Trophoblast cell (in vitro differentiated cells and primary cell): ENCODE measurements at regions not wholly inside any gene's neighbourhood (a gene's known extent, or its start where the extent isn't known, plus 50 kb on each side); places are given as distances from the start of the nearest gene placed in this dataset.
A peak's percentile ranks its signal among the peaks of the same experiment; 100 is the strongest.

Experiments used
- DNase-seq, 2 donors: peaks; one replicate each; pipeline ENCODE4 v3.0.0-alpha.2; 2016
- H2AFZ ChIP-seq: 2 replicates; pipeline ENCODE4 v1.6.1; 2013; ENCODE audit warnings: low read length, moderate library complexity, mild to moderate bottlenecking; ENCODE audit not compliant: insufficient read depth, poor library complexity
- H2AK5ac ChIP-seq: 2 replicates; pipeline ENCODE4 v1.6.1; 2013; ENCODE audit warnings: mild to moderate bottlenecking, low read length
- H2BK120ac ChIP-seq: 2 replicates; pipeline ENCODE4 v1.6.1; 2013; ENCODE audit warnings: low read length, mild to moderate bottlenecking, moderate library complexity; ENCODE audit not compliant: insufficient read depth, poor library complexity
- H2BK12ac ChIP-seq: 2 replicates; pipeline ENCODE4 v1.6.1; 2013; ENCODE audit warnings: mild to moderate bottlenecking, low read length, moderate library complexity
- H2BK5ac ChIP-seq: 2 replicates; pipeline ENCODE4 v1.6.1; 2013; ENCODE audit warnings: low read length, low read depth, moderate library complexity, mild to moderate bottlenecking; ENCODE audit not compliant: poor library complexity
- H3K14ac ChIP-seq: 2 replicates; pipeline ENCODE4 v1.6.1; 2013; ENCODE audit warnings: mild to moderate bottlenecking, low read length
- H3K18ac ChIP-seq: 2 replicates; pipeline ENCODE4 v1.6.1; 2013; ENCODE audit warnings: mild to moderate bottlenecking, low read length
- H3K23ac ChIP-seq: 2 replicates; pipeline ENCODE4 v1.6.1; 2013; ENCODE audit warnings: low read length
- H3K27ac ChIP-seq: 2 replicates; pipeline ENCODE4 v1.5.1; 2013; ENCODE audit warnings: low read depth, mild to moderate bottlenecking, inconsistent platforms, low read length, moderate library complexity
- H3K27me3 ChIP-seq: 2 replicates; pipeline ENCODE4 v1.6.1; 2013; ENCODE audit warnings: inconsistent platforms, mild to moderate bottlenecking, low read length, moderate library complexity; ENCODE audit not compliant: insufficient read depth
- H3K36me3 ChIP-seq, 2 experiments: 1 replicate in 1 of 2; 2 replicates in 1 of 2; pipeline ENCODE4 v1.6.1; 2013; ENCODE audit warnings: low read length in 2 of 2, mild to moderate bottlenecking in 2 of 2, moderate library complexity in 1 of 2; ENCODE audit not compliant: insufficient read depth in 2 of 2, control insufficient read depth in 1 of 2
- H3K4ac ChIP-seq: 2 replicates; pipeline ENCODE4 v1.6.1; 2013; ENCODE audit warnings: low read depth, mild to moderate bottlenecking, low read length, moderate library complexity
- H3K4me1 ChIP-seq, 2 experiments: 1 replicate in 1 of 2; 2 replicates in 1 of 2; pipeline ENCODE4 v1.6.1; 2013; ENCODE audit warnings: low read length in 2 of 2, mild to moderate bottlenecking in 2 of 2, moderate library complexity in 1 of 2; ENCODE audit not compliant: insufficient read depth in 2 of 2, control insufficient read depth in 1 of 2
- H3K4me2 ChIP-seq: 2 replicates; pipeline ENCODE4 v1.6.1; 2013; ENCODE audit warnings: inconsistent platforms, mild to moderate bottlenecking, low read length, moderate library complexity
- H3K4me3 ChIP-seq: 2 replicates; pipeline ENCODE4 v1.5.1; 2013; ENCODE audit warnings: mild to moderate bottlenecking, low read depth, low read length, inconsistent platforms
- H3K79me1 ChIP-seq: one replicate; pipeline ENCODE4 v1.6.1; 2013; ENCODE audit warnings: low read length
- H3K79me2 ChIP-seq: 2 replicates; pipeline ENCODE4 v1.6.1; 2013; ENCODE audit warnings: low read length, mild to moderate bottlenecking; ENCODE audit not compliant: control insufficient read depth, insufficient read depth, poor library complexity
- H3K9ac ChIP-seq: 2 replicates; pipeline ENCODE4 v1.6.1; 2013; ENCODE audit warnings: mild to moderate bottlenecking, low read length
- H3K9me3 ChIP-seq: 2 replicates; pipeline ENCODE4 v1.6.1; 2013; ENCODE audit warnings: low read depth, mild to moderate bottlenecking, control low read depth, inconsistent platforms, low read length; ENCODE audit not compliant: insufficient read depth
- H4K12ac ChIP-seq: 2 replicates; pipeline ENCODE4 v1.6.1; 2013; ENCODE audit warnings: low read depth, mild to moderate bottlenecking, low read length, moderate library complexity
- H4K8ac ChIP-seq: 2 replicates; pipeline ENCODE4 v1.6.1; 2013; ENCODE audit warnings: low read depth, mild to moderate bottlenecking, low read length, moderate library complexity
- H4K91ac ChIP-seq: one replicate; pipeline ENCODE4 v1.6.1; 2013; ENCODE audit warnings: low read depth, mild to moderate bottlenecking, low read length, moderate library complexity
- WGBS: extraction: QIAGEN DNeasy Blood & Tissue Kit; methylation state at CpG from one replicate; pipeline ENCODE4 v1.1.7; 2013; ENCODE audit warnings: missing lambda C conversion rate; ENCODE audit not compliant: insufficient read length, insufficient coverage; ENCODE audit errors: extremely low coverage; 5-methylcytosine and 5-hydroxymethylcytosine counted together

DNA sequence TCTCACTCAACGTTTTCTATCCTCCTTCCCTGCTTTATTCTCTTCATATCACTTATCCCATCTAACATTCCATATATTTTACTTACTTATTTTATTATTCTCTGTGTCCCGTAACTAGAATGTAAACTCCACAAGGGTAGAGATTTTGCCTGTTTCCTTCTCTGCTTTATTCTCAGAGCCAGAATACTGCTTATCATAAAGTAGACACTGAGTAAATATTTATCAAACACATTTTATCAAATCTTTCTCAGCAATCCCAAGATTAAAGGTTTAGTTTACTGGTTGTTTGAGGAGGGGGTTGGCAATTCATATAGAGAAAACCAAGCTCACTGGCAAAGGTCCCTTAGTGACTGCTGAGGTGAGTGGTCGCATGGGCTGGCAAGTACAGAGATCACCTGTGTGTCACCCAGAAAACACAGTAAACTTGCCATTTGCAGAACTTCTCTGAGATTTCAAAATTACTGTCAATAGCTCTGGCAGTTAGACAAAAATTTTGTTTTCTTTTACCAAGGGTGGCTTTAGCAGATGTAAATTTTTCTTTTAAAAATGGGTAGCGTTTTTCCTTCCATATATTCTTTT lies 662.4 kb downstream of the UTRN start:
- 100% methylated on average over 2 of the region's 4 CpGs for WGBS
- DNase-seq: no peak
- no peak overlapping the region for H2BK5ac ChIP-seq

DNA sequence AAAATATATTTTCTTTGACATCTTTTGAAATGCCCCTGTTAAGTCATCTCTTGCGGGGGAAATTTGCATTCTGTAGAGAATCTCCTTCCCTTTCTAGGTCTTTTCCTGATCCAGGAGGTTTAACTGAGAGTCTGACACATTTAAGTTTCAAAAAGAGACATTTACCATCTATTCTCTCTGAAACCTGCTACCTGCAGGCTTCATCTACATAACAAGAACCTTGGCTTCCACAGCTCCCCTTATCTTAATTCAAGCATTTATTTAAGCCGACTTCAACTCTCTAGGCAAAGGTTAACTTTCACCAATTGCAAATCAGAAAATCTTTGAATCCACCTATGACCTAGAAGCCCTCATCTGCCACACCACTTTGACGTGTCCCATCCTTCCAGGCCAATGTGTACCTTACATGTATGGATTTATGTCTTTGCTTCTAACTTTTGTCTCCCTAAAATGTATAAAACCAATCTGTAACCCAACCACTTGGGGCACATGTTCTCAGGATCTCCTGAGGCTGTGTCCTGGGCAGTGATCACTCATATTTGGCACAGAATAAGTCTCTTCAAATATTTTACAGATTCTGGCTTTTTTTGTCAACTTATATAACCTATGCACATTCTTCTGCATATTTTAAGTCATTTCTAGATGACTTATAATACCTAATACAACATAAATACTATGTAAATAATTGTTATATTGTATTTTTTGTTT lies 666.7 kb downstream of the UTRN start:
- Histone ChIP-seq H3K79me1 (peaks cover 7% of the 10 kb centered on the region), H3K36me3 (no peaks in the 10 kb centered on the region), H3K4me3 (no peak overlapping the region), H3K4me1 (peaks cover 7 to 9% of the 10 kb centered on the region in 2 experiments), H2AK5ac (no peak overlapping the region), H2BK5ac (no peak overlapping the region), H4K91ac (no peak overlapping the region), H2AFZ (no peak overlapping the region), H3K4ac (no peak overlapping the region), H4K8ac (no peak overlapping the region), H4K12ac (no peak overlapping the region), H2BK120ac (no peak overlapping the region), H3K27me3 (no peaks in the 10 kb centered on the region), H3K27ac (no peak overlapping the region), H3K79me2 (no peaks in the 10 kb centered on the region), H2BK12ac (no peak overlapping the region), H3K14ac (no peak overlapping the region), H3K9me3 (no peaks in the 10 kb centered on the region), H3K4me2 (no peak overlapping the region), H3K23ac (no peak overlapping the region), H3K9ac (no peak overlapping the region), H3K18ac (no peak overlapping the region)
- no CpG with 5 or more reads among the region's 3 CpGs for WGBS
- no peak for DNase-seq

More for the DNA sequence above, 662.4 kb downstream of the UTRN start:
- Histone ChIP-seq H3K14ac (no peak overlapping the region), H3K79me2 (no peaks in the 10 kb centered on the region), H2BK120ac (no peak overlapping the region), H3K27me3 (no peaks in the 10 kb centered on the region), H3K27ac (no peak overlapping the region), H2BK12ac (no peak overlapping the region), H3K23ac (no peak overlapping the region), H3K4me1 (no peaks in the 10 kb centered on the region), H3K79me1 (no peaks in the 10 kb centered on the region), H3K18ac (no peak overlapping the region), H4K12ac (no peak overlapping the region), H3K36me3 (no peaks in the 10 kb centered on the region), H2AK5ac (no peak overlapping the region), H3K4ac (no peak overlapping the region), H3K9ac (no peak overlapping the region), H2AFZ (no peak overlapping the region), H4K91ac (no peak overlapping the region), H3K9me3 (no peaks in the 10 kb centered on the region), H3K4me3 (no peak overlapping the region), H3K4me2 (no peak overlapping the region), H4K8ac (no peak overlapping the region)

DNA sequence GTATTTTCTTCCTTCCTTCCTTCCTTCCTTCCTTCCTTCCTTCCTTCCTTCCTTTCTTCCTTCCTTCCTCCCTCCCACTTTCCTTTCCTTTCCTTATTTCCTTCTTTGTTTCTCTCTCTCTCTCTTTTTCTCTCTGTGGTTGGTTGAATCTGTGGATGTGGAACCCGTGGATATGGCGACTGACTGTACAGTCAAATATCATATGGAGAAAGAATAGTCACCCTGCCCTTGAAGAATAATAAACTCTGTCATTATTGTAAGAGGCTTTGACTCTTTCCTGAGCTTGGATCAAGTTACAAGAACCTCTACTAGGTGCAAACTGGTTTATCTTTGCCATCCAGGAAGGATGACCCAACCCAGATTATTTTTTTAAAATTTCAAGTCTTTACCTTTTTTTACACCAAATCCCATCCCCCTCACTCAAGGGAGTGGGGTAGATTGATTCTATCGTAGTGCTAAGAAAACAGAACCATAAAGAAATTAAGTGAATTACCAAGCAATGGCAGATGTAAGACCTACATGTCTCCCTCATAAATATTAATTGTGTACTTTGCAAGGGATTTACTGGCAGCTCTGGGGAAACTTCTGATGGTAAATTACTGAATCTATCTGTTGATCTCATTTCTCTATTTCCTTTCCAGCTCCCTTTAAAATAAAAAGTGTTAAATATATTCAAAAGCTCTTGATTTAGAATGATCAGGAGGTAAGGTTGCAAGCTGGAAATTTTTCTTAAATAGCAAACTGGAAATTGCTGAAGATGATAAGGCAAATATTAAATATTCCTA lies 667.5 kb downstream of the UTRN start:
- Histone ChIP-seq H2BK5ac (no peak overlapping the region), H3K14ac (no peak overlapping the region), H3K4me3 (no peak overlapping the region), H3K9me3 (no peaks in the 10 kb centered on the region), H3K79me1 (peaks cover 7% of the 10 kb centered on the region), H3K27me3 (no peaks in the 10 kb centered on the region), H3K4me1 (peaks cover 7 to 9% of the 10 kb centered on the region in 2 experiments), H3K36me3 (no peaks in the 10 kb centered on the region), H3K9ac (no peak overlapping the region), H4K12ac (no peak overlapping the region), H3K79me2 (no peaks in the 10 kb centered on the region), H3K4ac (no peak overlapping the region), H3K18ac (no peak overlapping the region), H2BK120ac (no peak overlapping the region), H4K91ac (no peak overlapping the region), H2AK5ac (no peak overlapping the region), H3K27ac (no peak overlapping the region), H2AFZ (no peak overlapping the region), H3K4me2 (no peak overlapping the region), H3K23ac (no peak overlapping the region), H2BK12ac (no peak overlapping the region), H4K8ac (no peak overlapping the region)
- no CpG with 5 or more reads among the region's 3 CpGs for WGBS
- DNase-seq: no peak

DNA sequence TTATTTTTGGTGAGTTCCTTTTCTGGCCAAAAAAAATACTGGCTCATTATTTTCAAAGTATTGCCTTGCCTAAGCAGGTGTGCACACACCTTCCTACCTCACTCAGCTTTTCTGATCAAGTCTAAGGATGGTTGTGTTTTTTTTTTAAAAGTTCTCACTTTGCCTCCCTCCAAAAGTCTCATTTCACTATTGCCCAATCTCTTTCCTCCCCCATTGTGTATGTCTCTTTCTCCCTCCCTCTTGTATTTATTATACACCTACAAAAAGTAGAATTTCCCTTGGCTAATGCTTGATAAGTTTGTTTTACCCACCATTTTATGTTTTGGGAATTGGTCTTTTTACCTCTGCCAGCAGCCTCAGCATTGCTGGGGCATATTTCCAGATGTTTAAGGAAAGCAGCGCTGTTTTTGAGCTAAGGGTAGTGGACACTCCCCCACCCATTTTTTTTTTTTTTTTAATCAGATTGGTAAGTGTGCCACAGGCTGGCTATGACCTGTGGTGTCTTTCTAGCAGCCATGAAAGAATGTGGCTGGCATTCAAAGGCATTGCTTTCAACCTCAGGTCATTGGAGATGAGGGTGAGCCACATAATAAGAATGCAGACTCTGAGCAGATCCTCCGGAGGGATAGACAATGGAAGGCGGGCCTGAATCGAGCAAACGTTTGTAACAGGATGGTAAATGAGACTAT lies 668.6 kb downstream of the UTRN start:
- H3K23ac ChIP-seq: no peak overlapping the region
- H3K4me2 ChIP-seq: no peak overlapping the region
- no peak overlapping the region for H3K14ac ChIP-seq
- no peak overlapping the region for H3K18ac ChIP-seq
- no peaks in the 10 kb centered on the region for H3K36me3 ChIP-seq
- H3K4me1 ChIP-seq: peaks cover 7 to 9% of the 10 kb centered on the region in 2 experiments
- H2BK12ac ChIP-seq: peak overlapping the region; percentile 66
- no peak overlapping the region for H2AK5ac ChIP-seq
- no peaks in the 10 kb centered on the region for H3K27me3 ChIP-seq
- H3K9ac ChIP-seq: no peak overlapping the region
- H3K9me3 ChIP-seq: no peaks in the 10 kb centered on the region
- no peak overlapping the region for H3K4me3 ChIP-seq
- H3K79me1 ChIP-seq: peaks cover 7% of the 10 kb centered on the region
- H2AFZ ChIP-seq: no peak overlapping the region
- no CpG with 5 or more reads among the region's 5 CpGs for WGBS
- H4K91ac ChIP-seq: peak overlapping the region; percentile 83
- no peak overlapping the region for H4K8ac ChIP-seq
- DNase-seq: peak; percentile 61 to 75
- H4K12ac ChIP-seq: no peak overlapping the region
- no peak overlapping the region for H2BK120ac ChIP-seq
- peak overlapping the region; percentile 81 for H3K27ac ChIP-seq
- H3K4ac ChIP-seq: no peak overlapping the region
- no peak overlapping the region for H2BK5ac ChIP-seq
- H3K79me2 ChIP-seq: no peaks in the 10 kb centered on the region
